ENCODE measurements at regions not wholly inside any gene's neighbourhood (a gene's known extent, or its start where the extent isn't known, plus 50 kb on each side); places are given as distances from the start of the nearest gene placed in this dataset.

GRCh38 chr2:15069149-15069548 is 436.6 kb downstream of the LRATD1 start:
- Histone ChIP-seq H3K27me3 (ENCODE audit: insufficient read depth) (no peaks in the 10 kb centered on the region), H3K9ac (no peak overlapping the region), H2AFZ (ENCODE audit: low read depth) (no peak overlapping the region), H3K79me2 (ENCODE audit: insufficient read depth) (no peaks in the 10 kb centered on the region), H3F3A (replicated peaks; ENCODE audit: insufficient read depth) (no peaks in the 10 kb centered on the region), H3K9me2 (no peaks in the 10 kb centered on the region), H3K9me3 (no peaks in the 10 kb centered on the region; the same call in 1 of the 2 replicates), H3K27ac (ENCODE audit: low read depth in 2 of 2, low read length in 1 of 2) (no peak overlapping the region), H3K4me1 (ENCODE audit: control insufficient read depth in 1 of 2, insufficient read depth in 2 of 2, low read depth in 1 of 2, low read length in 1 of 2) (no peaks in the 10 kb centered on the region), H4K20me1 (ENCODE audit: insufficient read depth) (no peaks in the 10 kb centered on the region), H3K36me3 (replicated peaks in 1 of 2; ENCODE audit: control insufficient read depth in 1 of 2, insufficient read depth in 2 of 2, low read length in 1 of 2) (no peaks in the 10 kb centered on the region), H3K4me2 (no peak overlapping the region), H3K4me3 (ENCODE audit: low read depth in 2 of 2, low read length in 1 of 2) (no peak overlapping the region)
- POLR2A ChIA-PET: no interaction called here
- CTCF ChIA-PET: interaction anchor here (2.1 kb wide), 1 partner anchor 12 kb away, joined by 8 read pairs; no protein-coding TSS in a partner anchor
- DNase-seq: no peak
- WGBS (ENCODE audit: low lambda C conversion rate): 9% methylated on average over 5 of the region's 5 CpGs
- TF ChIP-seq SMC3 (IDR thresholded peaks at IDR 0.05; ENCODE audit: low read depth, low read length) (no peak), RCOR1 (IDR thresholded peaks at IDR 0.05; ENCODE audit: low read length) (no peak), TCF12 (IDR thresholded peaks at IDR 0.05) (no peak), GABPA (IDR thresholded peaks at IDR 0.05; ENCODE audit: low read depth) (no peak), MEF2A (IDR thresholded peaks at IDR 0.05; ENCODE audit: borderline replicate concordance, low read depth) (no peak), POLR2AphosphoS5 (IDR thresholded peaks at IDR 0.05; ENCODE audit: low read depth, low read length) (no peak), MXI1 (IDR thresholded peaks at IDR 0.05; ENCODE audit: low read depth, low read length) (no peak), FOSL2 (IDR thresholded peaks at IDR 0.05; ENCODE audit: borderline replicate concordance, low read depth) (no peak), TEAD4 (IDR thresholded peaks at IDR 0.05; ENCODE audit: borderline replicate concordance, insufficient read depth) (no peak), REST (IDR thresholded peaks at IDR 0.05; ENCODE audit: low read depth, low read length) (no peak), JUND (IDR thresholded peaks at IDR 0.05) (no peak), MAX (IDR thresholded peaks at IDR 0.05; ENCODE audit: low read depth) (no peak), YY1 (IDR thresholded peaks at IDR 0.05; ENCODE audit: low read depth) (no peak), TAF1 (IDR thresholded peaks at IDR 0.05; ENCODE audit: borderline replicate concordance, low read depth, low read length) (no peak), EP300 (IDR thresholded peaks at IDR 0.05; ENCODE audit: borderline replicate concordance in 1 of 2, low read depth in 1 of 2, low read length in 1 of 2) (no peak), IRF3 (IDR thresholded peaks at IDR 0.05; ENCODE audit: low read depth, low read length) (no peak), FOXM1 (IDR thresholded peaks at IDR 0.05; ENCODE audit: low read depth) (no peak), ELF1 (IDR thresholded peaks at IDR 0.05) (no peak), CTCF (IDR thresholded peaks at IDR 0.05) (no peak)

Data from SK-N-SH (cell line).